ENCODE measurements at regions not wholly inside any gene's neighbourhood (a gene's known extent, or its start where the extent isn't known, plus 50 kb on each side); places are given as distances from the start of the nearest gene placed in this dataset.

GRCh38 chr13:75115171-75115570, 366.8 kb downstream of the TBC1D4 start:
- TF ChIP-seq CTCF (IDR thresholded peaks at IDR 0.05; ENCODE audit: low read length) (no peak), EZH2 (optimal IDR thresholded peaks at IDR 0.05; ENCODE audit: low read depth, low read length) (no peak), EZH2phosphoT487 (IDR thresholded peaks at IDR 0.05; ENCODE audit: low read length) (no peak)
